ENCODE measurements at regions not wholly inside any gene's neighbourhood (a gene's known extent, or its start where the extent isn't known, plus 50 kb on each side); places are given as distances from the start of the nearest gene placed in this dataset.
"Not testable (repeated sequence)": the region's sequence is repeated elsewhere in the genome, so short reads cannot be mapped to it uniquely, and the experiment has no call there.

DNA sequence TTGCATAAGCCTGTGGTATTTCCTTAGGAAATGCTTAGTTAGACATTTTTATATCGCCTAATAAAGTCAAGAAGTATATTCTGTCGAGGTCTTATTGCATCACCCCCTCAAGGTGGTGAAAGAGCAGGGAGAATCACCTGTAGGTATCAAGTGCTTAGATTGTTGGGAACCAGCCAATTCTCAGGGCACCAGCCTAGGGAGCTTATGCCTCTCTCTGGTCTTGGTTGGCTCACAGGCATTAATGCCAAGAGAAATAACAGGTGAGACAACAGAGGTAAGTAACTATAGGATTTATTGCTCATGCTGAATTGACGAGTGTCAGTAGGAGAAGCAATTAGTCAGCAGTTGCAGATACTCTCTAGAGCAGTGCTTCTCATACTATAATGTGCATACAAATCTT is 663.3 kb upstream of the ZNF804A start:
- DNase-seq = peak in 1 of 2 experiments; percentile 1

DNA sequence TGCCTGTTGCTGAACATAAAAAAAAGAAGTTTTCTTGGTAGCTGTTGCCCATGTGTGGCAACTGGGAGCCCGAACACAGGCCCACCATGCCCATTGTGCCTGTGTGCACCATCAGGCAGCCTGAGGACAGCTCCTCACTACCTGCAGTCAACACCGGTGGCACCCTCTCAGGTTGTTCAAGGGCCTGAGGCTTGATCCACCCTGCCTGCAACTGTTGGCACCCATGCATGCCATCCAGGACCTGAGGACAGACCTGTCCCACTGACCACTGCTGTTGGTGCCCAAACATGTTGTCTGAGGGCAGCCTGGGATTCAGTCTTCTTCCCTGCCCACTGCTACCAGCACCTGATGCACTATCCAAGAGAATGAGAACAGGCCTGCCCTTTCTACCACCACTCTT is 661.1 kb upstream of the ZNF804A start:
- no peak for DNase-seq

DNA sequence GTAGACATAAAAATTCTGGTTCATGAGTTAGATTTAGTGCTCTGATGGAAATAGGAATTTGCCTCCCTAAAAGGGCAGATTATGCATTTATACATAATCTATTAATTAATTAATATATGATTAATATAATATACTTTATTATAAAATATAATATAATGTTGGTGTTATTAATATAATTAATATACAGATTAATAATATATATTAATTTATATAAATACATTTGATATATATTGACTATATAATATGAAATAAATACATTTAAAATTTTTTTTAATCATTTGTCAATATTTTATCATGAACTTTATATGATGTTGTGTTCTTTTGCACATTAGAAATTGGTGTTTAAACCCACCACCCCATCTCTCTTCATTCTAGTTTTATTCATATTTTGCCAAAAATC is 652.1 kb upstream of the ZNF804A start:
- DNase-seq = no peak

DNA sequence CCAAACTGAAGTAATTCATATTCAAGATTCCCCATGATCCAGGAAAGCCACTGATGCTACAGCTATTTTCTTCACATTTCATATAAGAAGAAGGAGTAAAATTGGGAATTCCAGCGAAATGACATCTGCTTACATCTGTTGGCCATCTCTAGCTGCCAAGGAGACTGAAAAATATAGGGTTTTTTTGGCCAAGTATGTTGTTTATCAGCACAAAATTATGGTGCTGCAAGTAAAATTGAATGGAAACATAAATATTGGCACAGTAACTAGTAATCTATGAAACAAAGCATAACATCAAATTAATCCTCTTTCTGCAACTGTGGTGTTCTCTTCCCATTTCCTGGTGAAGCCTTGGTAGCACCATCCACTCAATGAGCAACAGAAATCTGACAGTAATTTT is 649.5 kb upstream of the ZNF804A start:
- DNase-seq = peak; percentile 37 to 78

DNA sequence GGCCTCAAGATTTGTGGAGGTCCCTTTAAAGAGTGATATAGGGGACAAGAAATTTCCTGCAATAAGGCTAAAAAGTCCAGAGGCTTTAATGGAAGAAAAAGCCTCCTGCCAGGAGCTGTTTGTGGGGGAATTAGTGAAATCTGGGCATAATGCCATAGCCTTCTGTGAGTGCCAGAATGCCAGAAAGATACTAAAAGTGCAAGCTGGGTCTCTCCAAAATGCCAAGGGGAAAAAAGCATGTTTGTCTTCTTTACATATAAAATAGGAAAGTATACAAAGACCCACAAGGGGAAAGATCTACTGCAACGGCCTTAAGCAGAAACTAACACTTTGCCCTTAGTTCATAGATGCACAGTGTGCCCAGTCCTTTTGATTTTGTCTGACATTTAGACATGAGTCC is 647.7 kb upstream of the ZNF804A start:
- peak; percentile 48 to 77 for DNase-seq

DNA sequence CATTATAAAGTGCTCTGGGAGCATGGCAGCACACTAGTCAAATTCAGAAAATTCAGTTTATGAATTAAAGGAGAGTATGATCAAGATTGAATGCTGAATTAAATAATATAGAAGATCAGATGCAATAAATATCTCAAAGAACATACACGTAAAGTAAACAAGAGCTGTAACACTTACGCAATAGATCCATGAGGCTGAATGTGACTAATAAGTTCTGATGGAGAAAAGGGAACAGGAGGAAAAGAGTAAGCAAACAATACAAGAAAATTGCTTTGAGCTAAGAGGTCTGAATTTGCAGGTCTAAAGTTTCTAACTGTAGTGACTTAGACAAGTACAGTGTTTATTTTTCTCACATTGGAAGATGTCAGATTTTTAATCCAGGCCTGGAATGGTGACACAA is 646.7 kb upstream of the ZNF804A start:
- no peak for DNase-seq

DNA sequence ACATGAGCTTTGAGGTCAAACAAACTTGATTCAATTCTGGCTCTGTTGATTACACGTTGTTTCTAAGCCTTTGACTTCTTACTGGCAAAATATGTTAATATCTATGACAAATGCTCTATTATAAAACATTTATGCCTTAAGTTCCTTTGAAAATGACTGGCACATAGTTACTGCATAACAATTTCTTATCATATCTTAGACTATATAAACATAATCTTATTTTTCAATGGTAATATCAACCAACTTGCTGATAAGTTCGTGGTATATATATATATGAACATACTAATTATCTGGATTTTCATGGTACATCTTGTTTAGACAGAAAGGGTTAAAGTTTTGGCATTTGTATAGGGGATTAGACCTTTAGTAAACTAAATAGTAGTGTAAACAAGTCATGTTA is 645.6 kb upstream of the ZNF804A start:
- no peak for DNase-seq

DNA sequence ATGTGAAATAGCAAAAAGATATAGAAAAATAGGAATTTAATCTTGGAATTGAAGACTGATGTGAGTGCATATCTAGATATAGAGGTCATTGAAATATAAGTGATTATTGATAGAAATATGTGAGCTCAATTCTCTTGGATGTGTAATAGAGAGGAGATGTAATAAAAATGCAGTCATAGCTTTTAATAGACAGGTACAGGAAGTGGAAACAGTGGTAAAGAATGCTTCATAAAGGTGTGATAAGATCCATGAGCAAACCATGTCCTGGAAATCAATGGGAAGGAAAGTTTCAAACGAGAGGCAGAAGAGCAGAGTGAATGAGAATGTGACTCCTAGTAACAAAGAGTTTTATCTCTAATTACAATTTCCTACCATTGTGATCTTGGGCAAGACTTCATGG is 634.7 kb upstream of the ZNF804A start:
- no peak for DNase-seq

DNA sequence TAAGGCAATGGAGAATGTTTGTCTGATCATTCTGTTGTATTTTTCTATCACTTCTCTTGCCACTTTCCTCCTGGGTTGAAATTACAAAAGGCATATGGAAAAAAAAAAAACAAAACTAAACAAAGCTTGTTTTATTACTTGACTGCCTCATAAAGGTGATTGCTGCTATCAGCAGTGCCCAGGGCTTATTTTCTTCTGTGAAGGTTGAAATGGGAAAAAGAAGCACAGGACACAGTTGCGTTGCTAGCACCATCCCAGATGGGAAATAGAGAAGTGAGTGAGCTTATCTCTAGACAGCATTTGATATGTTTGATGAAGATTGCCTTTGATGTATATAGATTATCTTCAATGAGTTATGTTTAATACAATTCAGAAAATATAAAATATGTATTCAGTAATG is 633.8 kb upstream of the ZNF804A start:
- no peak for DNase-seq

DNA sequence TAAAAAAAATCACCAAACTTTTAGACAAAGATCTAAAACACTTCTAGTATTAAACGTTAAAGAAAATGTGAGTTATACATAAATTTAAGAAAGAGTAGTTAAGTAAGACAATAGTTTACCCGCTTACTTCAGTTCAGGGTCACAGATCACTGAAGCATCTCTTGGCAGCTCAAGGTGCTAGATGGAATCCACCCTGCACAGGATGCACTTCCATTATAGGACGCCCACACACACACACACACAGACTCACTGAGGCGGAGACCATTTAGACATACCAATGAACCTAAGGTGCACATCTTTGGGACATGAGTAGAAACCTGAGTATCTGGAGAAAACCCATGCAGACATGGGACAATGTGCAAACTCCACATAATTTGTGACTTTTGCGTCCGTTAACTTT is 630.6 kb upstream of the ZNF804A start:
- DNase-seq = no peak

DNA sequence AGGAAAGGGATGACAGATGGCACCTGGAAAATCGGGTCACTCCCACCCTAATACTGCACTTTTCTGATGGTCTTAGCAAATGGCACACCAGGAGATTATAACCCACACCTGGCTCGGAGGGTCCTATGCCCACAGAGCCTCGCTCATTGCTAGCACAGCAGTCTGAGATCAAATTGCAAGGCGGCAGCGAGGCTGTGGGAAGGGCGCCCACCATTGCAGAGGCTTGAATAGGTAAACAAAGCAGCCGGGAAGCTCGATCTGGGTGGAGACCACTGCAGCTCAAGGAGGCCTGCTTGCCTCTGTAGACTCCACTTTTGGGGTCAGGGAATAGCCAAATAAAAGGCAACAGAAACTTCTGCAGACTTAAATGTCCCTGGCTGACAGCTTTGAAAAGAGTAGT is 622.7 kb upstream of the ZNF804A start:
- not testable (repeated sequence) for DNase-seq

DNA sequence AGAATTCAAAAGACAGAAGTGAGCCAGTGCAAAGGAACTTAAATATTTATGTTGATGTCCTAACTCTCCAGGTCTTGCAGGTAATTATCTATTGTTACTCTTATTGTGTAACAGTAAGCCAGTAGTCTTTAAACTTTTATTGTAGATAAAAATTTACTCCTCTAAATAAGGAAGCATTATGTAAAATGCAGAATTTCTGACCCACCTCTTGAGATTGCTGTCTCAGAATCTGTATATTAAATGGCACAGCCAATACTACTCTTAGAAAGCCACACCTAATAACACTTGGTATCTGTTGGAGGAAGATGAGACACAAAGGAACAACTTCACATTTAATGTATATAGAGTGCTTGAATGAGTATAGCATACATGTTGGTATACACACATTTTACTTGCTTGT is 613.5 kb upstream of the ZNF804A start:
- DNase-seq = no peak

DNA sequence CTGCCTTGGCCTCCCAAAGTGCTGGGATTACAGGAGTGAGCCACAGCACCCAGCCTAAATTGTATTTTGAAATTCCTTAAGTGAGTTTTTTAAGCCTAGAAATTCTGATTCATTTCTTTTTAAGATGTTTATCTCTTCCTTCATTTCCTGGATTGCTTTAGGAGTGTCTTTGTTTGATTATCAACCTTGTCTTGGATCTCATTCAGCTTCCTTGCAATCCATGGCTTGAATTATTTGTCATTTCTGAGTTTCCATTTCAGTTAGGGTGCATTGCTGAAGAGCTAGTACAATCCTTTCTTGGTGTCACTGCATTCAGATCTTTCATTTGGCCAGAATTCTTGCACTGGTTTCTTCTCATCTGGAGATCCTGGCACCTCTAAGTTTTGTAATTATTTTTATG is 606.4 kb upstream of the ZNF804A start:
- DNase-seq = no peak

DNA sequence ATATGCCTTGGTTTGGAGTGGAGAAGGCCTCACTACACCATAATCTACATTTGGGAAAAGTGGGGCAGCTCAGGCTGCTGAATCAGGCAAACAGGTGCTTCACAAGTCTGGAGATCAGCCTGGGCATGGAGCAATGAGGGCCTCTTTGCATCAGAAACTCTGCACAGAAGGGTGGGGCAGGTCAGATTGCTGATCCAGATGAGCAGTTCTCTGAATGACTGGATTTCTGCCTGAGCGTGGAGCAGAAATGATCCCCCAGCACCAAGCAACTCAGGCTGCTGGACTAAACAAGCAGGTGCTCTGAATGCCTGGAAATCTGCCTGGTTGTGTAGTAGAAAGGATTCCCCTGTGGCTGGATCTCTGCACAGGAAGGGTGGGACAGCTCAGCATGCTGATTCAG is 605.3 kb upstream of the ZNF804A start:
- no peak for DNase-seq

DNA sequence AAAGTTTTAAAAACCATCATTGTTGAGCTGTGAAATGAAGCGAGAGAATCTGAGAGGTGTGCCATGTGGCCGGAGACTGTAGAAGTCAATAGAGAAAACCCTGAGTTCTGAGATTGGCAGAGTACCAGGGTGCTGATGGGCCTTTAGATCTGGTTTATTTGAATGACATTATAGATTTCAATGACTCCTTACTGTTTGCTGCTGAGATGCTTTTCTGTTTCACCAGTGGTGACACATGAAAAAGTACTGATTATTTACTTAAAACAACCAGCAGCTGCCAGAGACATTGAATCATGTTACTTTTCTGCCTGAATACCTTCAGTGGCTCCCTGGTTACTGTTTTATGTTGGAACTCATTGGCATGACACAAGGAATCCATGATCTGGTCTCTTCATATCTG is 602.7 kb upstream of the ZNF804A start:
- DNase-seq = peak; percentile 48 to 87

DNA sequence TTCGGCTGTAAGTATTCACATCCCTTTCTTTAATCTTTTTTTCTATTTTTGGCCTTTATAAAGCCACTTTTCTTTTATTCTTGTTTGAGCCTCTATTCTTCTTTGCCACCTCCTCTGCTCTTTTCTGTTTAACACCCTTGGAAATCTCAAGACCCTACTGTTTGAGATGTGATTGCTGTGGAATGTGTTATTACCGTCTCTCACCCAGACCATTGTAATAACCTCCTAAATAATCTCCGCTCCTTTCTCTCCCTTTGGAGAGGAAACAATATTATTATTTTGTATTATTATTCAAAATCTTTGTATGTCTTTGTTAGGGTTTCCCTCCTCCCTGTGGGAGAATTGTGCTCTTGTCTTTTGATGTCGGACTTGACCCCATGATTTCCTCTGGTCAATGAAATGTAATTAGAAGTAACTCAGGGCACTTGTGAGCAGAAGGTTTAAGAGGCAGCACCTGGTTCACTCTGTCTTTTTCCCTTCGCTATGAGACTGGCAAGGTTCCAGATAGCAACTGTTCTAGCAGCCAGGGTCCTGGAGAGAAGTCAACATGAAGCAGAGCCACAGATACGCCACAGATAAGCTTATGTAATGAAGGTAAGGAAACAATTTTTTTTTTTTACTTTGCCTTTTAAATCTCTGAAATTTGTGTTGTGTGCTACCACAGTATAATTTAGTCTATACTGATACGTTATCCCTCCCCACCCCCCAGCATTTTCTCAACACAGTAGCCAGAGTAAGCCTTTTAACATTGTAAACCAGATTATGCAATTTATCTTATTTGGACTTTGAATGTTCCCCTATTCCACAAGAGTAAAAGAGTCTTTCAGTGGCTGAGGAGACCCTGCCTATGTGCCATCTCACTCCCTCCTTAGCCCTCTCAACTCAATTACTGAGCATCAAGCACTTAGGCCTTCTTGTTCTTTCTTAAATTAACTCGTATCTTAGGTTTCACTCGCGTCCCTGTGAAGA is 601.2 kb upstream of the ZNF804A start:
- DNase-seq = peak; percentile 78 to 91

DNA sequence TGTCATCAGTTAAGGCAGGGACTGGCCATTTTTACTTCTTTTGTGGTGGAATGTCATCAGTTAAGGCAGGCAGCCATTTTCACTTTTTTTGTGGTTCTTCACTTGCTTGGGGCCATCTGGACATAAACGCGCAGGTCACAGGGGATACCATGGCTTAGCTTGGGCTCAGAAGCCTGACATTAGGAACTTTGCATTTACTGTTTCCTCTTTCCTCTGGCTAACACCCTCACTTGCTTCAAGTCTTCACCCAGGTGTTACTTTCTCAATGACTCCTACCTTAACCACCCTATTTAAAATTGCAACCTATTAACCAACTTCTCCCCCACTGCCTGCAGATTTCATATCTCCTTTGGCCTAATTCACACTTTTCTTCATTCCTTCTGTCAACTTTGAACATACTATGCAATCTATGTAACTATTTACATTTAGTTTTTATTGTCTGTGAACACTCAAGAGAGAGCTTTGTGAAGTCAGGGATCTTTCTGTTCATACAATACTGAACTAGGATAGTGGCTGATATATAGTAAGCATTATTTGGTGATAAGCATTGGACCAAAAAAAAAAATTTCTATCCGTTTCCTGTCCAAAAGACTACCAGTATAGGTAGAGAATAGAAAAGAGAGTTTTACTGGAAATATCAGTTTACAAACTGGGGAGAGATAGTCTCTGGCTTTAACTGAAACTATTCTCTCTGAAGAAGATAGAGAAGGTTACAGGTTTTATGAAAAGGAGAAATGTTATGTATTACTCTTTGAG is 600.1 kb upstream of the ZNF804A start:
- no peak for DNase-seq

DNA sequence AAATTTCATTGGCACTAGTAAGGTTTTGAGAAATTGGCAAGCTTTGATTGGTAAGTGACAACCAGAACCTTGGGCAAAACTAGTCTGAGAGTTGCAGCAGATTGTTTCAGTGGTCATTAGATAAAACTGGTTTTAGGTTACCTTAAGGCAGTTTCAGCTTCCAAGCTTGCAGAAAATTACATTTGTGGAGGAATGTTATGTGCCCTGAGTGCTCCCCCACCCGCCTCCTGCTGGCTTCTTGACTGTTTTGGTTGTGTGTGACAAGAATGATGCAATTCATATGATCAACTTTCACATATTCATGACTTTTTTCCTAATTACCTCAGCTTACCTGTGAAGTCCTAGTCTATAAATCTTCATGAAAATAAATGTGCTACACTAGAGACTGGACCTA is 599.5 kb upstream of the ZNF804A start:
- DNase-seq = no peak

DNA sequence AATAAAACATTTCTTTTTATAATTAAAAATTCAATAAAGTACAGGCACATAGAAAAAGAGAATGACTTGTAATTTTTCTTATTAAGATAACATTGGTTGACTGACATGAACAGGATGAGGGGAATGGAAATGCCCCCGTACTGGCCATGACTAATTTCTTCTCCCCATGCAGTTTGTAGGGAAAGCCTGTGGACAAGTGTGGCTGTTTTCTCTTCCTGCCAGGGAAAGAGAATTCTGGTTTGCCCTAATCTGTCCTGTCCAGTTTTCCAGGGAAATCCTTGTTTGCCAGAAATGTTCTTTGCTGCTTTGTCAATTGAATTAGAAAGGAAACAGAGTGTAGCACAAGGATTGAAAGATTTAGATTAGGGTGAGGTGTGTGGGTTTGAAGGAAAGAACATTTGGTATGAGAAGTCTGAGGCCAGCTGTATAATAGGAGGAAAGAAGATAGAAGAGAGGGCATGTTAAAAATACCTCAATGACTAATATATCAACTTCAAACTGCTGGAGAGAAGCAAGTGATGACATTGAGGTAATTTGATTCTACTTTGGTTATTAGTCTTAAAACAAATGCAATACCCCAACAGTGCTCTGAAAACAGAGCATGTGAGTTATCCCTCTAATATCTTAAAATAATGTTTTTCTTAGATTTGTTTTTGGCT is 593.9 kb upstream of the ZNF804A start:
- no peak for DNase-seq

DNA sequence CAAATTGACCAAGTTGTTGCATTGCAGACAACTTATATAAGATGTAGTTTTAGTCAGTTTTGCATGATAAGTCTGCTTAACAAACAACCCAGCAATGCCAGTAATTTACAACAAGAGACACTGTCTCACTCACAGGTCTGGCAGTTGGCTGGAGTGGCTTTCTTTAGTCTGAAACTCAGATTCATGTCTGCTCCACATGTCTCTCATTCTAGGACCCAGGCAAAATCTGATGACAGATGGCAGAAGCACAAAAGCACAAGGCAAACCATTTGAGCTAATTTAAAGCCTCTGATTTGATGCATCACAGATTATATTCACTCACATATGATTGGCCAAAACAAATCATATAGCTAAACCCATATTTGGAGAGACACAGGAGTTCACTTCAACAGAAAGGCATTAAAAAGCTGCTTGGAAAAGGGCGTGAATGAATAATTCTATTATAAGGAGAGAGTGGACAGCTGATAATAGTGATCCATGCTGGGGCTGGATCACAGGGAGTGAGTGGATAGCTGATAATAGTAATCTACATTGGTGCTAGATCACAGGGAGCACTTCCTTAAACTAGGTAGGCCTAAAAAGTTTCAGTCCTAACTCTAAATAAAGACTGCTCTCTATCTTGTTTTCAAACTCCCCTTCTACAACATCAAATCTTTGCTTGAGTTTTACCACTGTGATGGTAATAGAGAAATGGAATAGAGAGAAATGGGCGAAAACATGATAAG is 593.2 kb upstream of the ZNF804A start:
- DNase-seq = no peak

DNA sequence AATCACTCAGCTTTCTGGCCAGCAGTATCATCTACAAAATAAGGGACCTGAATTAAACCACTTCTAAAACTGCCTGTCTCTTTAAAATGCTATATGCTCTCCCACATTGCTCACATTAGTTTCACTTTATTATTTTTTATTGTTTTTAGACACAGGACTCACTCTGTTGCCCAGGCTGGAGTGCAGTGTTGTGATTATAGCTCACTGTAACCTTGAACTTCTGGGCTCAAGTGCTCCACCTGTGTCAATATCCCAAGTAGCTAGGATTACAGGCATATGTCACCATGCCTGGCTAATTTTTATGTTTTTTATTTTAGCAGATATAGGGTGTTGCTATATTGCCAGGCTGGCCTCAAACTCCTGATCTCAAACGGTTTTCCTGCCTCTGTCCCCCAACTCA is 591.3 kb upstream of the ZNF804A start:
- peak in 1 of 2 experiments; percentile 21 for DNase-seq

DNA sequence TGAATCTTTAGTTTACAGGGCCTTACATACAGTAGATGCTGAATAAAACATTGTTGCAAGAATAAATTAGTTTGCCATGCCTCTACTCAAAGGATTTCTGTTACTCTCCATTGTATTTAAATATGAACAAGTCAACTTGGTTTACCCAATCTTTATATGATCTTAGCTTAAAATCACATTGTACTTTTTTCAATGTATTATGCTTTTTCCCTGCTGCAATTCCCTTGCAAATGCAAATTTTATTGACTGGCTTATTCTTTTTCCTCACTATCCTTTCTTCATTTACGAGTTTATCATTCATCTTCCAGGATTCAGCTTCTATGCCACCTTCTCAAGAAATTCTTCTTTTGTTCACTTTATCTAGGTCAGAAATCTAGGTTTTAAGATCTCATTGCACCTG is 571.4 kb upstream of the ZNF804A start:
- no peak for DNase-seq

DNA sequence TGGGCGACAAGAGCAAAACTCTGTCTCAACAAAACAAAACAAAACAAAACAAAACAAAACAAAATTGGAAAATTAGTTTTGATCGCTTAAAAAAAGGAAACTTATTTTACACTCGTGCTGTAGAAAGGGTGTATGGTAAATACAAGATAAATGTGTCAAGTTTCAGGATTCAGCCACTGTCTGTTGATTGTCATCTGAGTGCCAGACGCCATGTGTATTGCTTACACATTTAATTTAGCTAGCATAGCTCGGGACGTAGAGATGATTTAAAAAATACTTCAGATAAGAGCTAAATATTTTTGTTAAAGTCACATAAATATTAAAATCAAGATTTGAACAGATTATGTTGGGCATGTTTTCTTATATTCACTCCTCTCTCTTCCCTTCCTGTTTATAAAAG is 568.1 kb upstream of the ZNF804A start:
- no peak for DNase-seq
